Right cardiac atrium (tissue), 5 donors: ENCODE measurements at regions not wholly inside any gene's neighbourhood (a gene's known extent, or its start where the extent isn't known, plus 50 kb on each side); places are given as distances from the start of the nearest gene placed in this dataset.

Experiments used
- ATAC-seq, 2 donors: fragments of 200-7000 bp; cut with Tn5 transposase; one replicate each; pipeline versions ENCODE4 v1.8.0 to v1.9.1; 2020; ENCODE audit warnings: moderate library complexity in 2 of 2, mild to moderate bottlenecking in 1 of 2
- DNase-seq, 3 donors: peaks; one replicate each; pipeline ENCODE4 v3.0.0-alpha.2; 2020
- H3K27ac ChIP-seq: one replicate; pipeline ENCODE4 v1.5.1; 2013; ENCODE audit warnings: mild to moderate bottlenecking, low read length, control low read depth, moderate library complexity
- H3K27me3 ChIP-seq: one replicate; pipeline ENCODE4 v1.6.1; 2013; ENCODE audit not compliant: control insufficient read depth, insufficient read depth
- H3K4me1 ChIP-seq: one replicate; pipeline ENCODE4 v1.6.1; 2013; ENCODE audit warnings: low read length; ENCODE audit not compliant: control insufficient read depth, insufficient read depth
- H3K4me3 ChIP-seq: one replicate; pipeline ENCODE4 v1.5.1; 2013; ENCODE audit warnings: low read length, control low read depth
- H3K9me3 ChIP-seq: one replicate; pipeline ENCODE4 v1.6.1; 2013; ENCODE audit warnings: low read length; ENCODE audit not compliant: control insufficient read depth
- WGBS: extraction: QIAGEN DNeasy Blood & Tissue Kit; methylation state at CpG from one replicate; pipeline ENCODE4 v1.1.7; 2013; 5-methylcytosine and 5-hydroxymethylcytosine counted together
- intact Hi-C, 4 donors: fragments of 100-400 bp; cut with DNase I; formaldehyde crosslinking; loops; one replicate each; pipeline versions ENCODE4 v1.11.0 to v1.14.0; 2022 to 2023
- donor health status: healthy with polysubstance abuse.
- donor health status: DM: no; HTN: yes; CAD: no.
- donor health status: DM: no; HTN: no; CAD: no.
- donor health status: DM: no; HTN: yes; CAD: no; lungs with severe emphysema.
- donor health status: DM: yes; HTN: yes; CAD: no.

DNA sequence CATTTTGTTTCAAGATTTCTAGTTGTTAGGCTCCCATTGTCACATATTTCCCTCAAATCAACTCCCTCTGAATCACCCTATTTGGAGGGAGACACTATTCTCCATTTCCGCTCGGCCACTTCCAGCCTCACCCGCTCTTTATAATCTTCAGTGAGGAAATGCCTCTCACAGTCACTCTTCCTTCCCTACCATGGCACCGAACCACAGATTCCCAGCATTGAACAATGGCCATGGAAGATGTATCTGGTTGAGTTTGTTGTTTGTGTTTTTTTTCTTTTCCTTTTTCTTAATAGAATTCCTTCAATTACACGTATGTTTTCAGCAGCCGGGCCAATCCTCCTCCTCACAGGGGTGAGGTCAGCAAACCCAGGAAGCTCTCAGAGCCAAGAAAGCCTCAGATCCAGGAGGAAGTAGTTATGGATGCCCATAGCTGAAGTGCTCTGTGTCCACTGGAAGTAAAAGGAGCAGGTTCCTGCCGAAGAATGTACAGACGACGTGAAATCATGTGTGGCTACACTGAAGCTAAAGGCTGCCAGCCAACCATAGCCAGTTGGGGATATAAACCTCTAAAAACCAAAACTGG is 472.1 kb downstream of the FOXO1 start:
- no peaks in the 10 kb centered on the region for H3K9me3 ChIP-seq
- DNase-seq (peak; percentile 50 to 61 (median 56)), ATAC-seq (peak; percentile 63 to 86)
- intact Hi-C loops: loop anchor here in 1 of 4 donors (10.0 kb wide), 1 partner anchor 410 kb away; no protein-coding TSS in a partner anchor
- H3K4me3 ChIP-seq: no peak overlapping the region
- 46% methylated on average over 9 of the region's 9 CpGs for WGBS
- H3K27me3 ChIP-seq: no peaks in the 10 kb centered on the region
- H3K4me1 ChIP-seq: peaks cover 9% of the 10 kb centered on the region
- peak overlapping the region; percentile 94 for H3K27ac ChIP-seq

DNA sequence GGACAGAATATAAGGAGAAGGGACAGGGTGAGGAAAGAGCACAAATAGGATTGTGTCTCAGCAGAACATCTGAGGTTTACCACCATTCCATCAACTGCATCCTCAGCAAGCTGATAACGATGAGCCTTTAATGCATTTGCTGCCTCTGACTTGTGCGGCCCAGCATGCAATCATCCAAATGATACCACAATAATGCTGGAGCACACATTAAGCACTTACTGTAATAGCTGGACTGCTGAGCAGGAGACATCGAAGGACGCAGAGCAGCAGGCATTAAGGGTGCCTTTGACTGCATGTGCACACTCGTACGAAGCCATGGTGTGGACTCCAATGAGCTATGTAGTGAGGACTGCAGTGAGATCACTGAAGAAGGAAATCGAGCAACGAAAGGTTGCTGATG is 469.4 kb downstream of the FOXO1 start:
- intact Hi-C loops: loop anchor here in 1 of 4 donors (10.0 kb wide), 1 partner anchor 412 kb away; no protein-coding TSS in a partner anchor
- 96% methylated on average over 8 of the region's 8 CpGs for WGBS

DNA sequence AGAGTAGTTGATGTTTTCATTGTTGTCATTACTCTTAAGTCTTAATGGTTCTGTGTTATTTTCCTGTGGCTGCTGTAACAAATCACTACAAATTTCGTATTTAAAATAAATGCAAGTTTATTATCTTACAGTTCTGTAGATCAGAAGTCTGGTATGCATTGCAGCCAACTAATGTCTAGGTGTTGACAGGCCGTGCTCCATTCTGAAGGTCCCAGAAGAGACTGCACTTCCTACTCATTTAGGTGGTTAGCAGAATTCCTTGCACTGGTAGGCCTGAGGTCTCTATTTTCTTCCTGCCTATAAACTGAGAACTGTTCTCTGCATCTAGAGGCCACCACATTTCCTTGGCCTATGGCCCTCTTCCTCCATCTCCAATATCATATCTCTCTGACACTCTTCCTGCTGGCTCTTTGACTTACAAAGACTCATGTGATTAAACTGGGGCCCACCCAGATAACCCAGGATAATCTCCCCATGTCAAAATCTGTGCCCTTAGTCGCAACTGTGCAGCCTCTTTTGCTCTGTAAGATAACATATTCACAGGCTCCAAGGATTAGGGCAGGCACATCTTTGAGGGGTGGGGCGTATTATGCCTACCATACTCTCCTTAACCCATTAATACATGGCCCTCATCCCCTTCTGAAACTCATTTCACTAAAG is 468.4 kb downstream of the FOXO1 start:
- H3K27ac ChIP-seq: no peak overlapping the region
- H3K27me3 ChIP-seq: no peaks in the 10 kb centered on the region
- WGBS: 40% methylated on average over 4 of the region's 4 CpGs
- no peak for DNase-seq
- no peaks in the 10 kb centered on the region for H3K9me3 ChIP-seq
- no peak for ATAC-seq
- H3K4me1 ChIP-seq: peaks cover 4% of the 10 kb centered on the region
- H3K4me3 ChIP-seq: no peak overlapping the region
- intact Hi-C loops: loop anchor here in 1 of 4 donors (10.0 kb wide), 1 partner anchor 413 kb away; no protein-coding TSS in a partner anchor

More for the DNA sequence above, 469.4 kb downstream of the FOXO1 start:
- no peak overlapping the region for H3K27ac ChIP-seq
- ATAC-seq (no peak), DNase-seq (no peak)
- H3K4me1 ChIP-seq: peaks cover 6% of the 10 kb centered on the region
- H3K27me3 ChIP-seq: no peaks in the 10 kb centered on the region
- H3K4me3 ChIP-seq: no peak overlapping the region
- H3K9me3 ChIP-seq: no peaks in the 10 kb centered on the region

GRCh38 chr13:40200273-40200978 is 466.0 kb downstream of the FOXO1 start:
- no peaks in the 10 kb centered on the region for H3K9me3 ChIP-seq
- H3K27me3 ChIP-seq: no peaks in the 10 kb centered on the region
- no peak overlapping the region for H3K4me3 ChIP-seq
- no peak for DNase-seq
- no peak for ATAC-seq
- intact Hi-C loops: no loop called here
- 95% methylated on average over 2 of the region's 2 CpGs for WGBS
- H3K27ac ChIP-seq: no peak overlapping the region
- H3K4me1 ChIP-seq: no peaks in the 10 kb centered on the region

DNA sequence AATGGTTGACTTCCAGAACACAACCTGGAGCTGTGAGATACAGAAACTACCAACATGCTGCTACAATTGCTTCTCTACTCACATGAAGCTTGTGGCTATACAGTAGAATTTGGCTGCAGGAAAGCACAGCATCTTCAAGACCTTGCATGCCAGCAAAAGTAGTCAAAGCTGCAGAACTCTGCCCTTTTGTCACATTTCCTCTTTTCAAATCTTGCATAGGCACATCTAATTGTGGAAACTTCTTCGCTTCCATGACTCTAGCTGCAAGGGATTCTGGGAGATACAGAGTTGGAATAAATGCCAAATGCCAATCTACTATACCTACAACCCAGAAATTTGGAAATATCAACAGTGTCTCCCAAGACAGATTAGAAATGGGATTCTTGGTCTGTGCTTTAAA is 462.2 kb downstream of the FOXO1 start:
- intact Hi-C loops: no loop called here
- no peaks in the 10 kb centered on the region for H3K27me3 ChIP-seq
- H3K4me1 ChIP-seq: no peaks in the 10 kb centered on the region
- no peak for DNase-seq
- WGBS: 91% methylated on average over 1 of the region's 1 CpG
- H3K27ac ChIP-seq: no peak overlapping the region
- ATAC-seq: no peak
- no peak overlapping the region for H3K4me3 ChIP-seq
- H3K9me3 ChIP-seq: no peaks in the 10 kb centered on the region

DNA sequence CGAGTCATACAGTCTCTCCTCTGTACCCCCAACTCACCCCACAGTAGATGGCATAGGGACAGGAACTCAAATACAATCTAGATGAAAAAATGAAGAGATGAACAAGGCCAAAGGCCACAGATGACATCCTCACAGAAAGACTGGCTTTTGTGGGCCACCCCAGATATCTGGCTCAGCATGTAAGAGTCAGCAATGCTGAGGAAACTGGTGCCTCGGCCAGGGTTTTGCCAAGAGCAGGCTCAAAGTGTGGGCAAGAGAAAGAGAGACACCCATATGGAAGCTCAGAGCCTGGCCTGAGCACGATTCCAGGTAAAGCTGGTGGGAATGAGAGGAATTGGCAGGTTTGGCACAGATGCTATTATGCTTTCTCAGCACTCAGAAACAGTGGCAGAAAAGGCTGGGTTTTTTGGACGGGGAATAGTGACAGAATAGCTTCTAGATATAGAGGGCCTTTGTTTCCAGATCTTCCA is 460.6 kb downstream of the FOXO1 start:
- Histone ChIP-seq H3K9me3 (no peaks in the 10 kb centered on the region), H3K4me1 (no peaks in the 10 kb centered on the region), H3K4me3 (no peak overlapping the region), H3K27ac (no peak overlapping the region), H3K27me3 (no peaks in the 10 kb centered on the region)
- intact Hi-C loops: no loop called here
- DNase-seq: no peak
- ATAC-seq: no peak
- WGBS: 83% methylated on average over 4 of the region's 4 CpGs

GRCh38 chr13:40206241-40207000 is 460.0 kb downstream of the FOXO1 start:
- Histone ChIP-seq H3K27ac (no peak overlapping the region), H3K9me3 (no peaks in the 10 kb centered on the region), H3K27me3 (no peaks in the 10 kb centered on the region), H3K4me3 (no peak overlapping the region), H3K4me1 (no peaks in the 10 kb centered on the region)
- DNase-seq (no peak), ATAC-seq (no peak)
- WGBS: 70% methylated on average over 6 of the region's 6 CpGs
- intact Hi-C loops: no loop called here

GRCh38 chr13:40207001-40207478 is 459.4 kb downstream of the FOXO1 start:
- no peaks in the 10 kb centered on the region for H3K4me1 ChIP-seq
- ATAC-seq (no peak), DNase-seq (no peak)
- H3K9me3 ChIP-seq: no peaks in the 10 kb centered on the region
- no peak overlapping the region for H3K4me3 ChIP-seq
- intact Hi-C loops: no loop called here
- H3K27me3 ChIP-seq: no peaks in the 10 kb centered on the region
- WGBS: 88% methylated on average over 6 of the region's 6 CpGs
- no peak overlapping the region for H3K27ac ChIP-seq

DNA sequence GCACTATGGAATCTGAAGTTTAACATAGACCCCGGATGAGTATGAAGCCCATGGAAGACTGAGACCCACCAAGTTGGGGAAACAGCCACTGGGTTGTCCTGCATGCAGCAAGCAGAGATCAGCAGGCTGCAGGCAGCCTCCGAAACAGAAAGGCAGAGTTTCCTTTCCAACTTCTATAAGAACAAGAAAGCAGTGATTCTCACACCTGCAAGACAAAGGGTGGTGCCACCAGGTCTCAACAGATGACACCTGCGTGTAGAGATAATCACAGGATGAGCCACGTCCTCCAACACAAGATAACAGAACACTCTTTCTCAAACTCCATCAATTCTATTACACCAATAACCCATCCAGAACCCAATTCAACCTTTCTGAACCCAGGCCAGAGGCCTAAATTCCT is 457.9 kb downstream of the FOXO1 start:
- 90% methylated on average over 4 of the region's 4 CpGs for WGBS
- no peaks in the 10 kb centered on the region for H3K27me3 ChIP-seq
- H3K4me3 ChIP-seq: no peak overlapping the region
- intact Hi-C loops: no loop called here
- H3K9me3 ChIP-seq: no peaks in the 10 kb centered on the region
- no peak overlapping the region for H3K27ac ChIP-seq
- no peak for ATAC-seq
- DNase-seq: no peak
- H3K4me1 ChIP-seq: no peaks in the 10 kb centered on the region

DNA sequence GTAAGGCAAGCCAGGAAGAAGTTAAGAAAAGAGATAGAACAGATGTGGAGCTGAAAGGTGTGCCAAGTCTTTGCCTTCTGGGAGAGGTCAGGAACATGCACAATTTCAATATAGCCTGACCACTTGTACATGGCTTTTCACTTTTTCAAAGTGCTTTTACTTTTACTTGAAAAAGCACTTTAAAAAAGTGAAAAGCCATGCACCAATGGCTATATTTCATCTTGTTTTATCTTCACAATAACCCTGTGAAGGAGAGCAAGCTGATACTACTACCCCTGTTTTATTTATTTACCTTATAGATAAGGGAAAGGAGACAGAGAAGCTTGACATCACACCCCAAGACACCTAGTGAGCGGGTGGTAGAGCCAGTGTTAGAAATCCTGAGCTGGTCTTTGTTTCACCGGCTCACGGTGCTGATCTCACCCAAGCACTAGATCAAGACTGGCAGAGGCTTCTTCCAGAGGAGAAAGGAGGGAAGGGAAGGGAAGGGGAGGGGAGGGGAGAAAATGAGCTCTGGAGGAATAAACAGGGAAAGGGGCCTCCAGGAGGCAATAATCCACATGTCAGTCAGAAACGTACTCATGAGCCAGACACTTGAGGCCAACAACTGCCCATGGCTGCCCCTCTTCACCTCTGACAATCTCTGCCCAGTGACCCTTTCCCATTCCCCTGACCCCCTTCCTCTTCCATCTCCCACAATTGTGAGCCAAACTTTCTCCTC is 455.4 kb downstream of the FOXO1 start:
- H3K4me3 ChIP-seq: no peak overlapping the region
- intact Hi-C loops: no loop called here
- no peaks in the 10 kb centered on the region for H3K9me3 ChIP-seq
- no peaks in the 10 kb centered on the region for H3K4me1 ChIP-seq
- ATAC-seq: no peak
- DNase-seq: no peak
- no peak overlapping the region for H3K27ac ChIP-seq
- no peaks in the 10 kb centered on the region for H3K27me3 ChIP-seq
- 63% methylated on average over 4 of the region's 4 CpGs for WGBS
